WERI-Rb-1 (cell line): ENCODE measurements at regions not wholly inside any gene's neighbourhood (a gene's known extent, or its start where the extent isn't known, plus 50 kb on each side); places are given as distances from the start of the nearest gene placed in this dataset.

Source experiments
- DNase-seq: peaks from one replicate; pipeline ENCODE4 v3.0.0-alpha.2; 2020
- H3K27ac ChIP-seq: fragments of 250-450 bp; sonication (Bioruptor Pico); 2 replicates; pipeline ENCODE4 v1.5.1; 2020; ENCODE audit warnings: mild to moderate bottlenecking, moderate library complexity
- H3K27me3 ChIP-seq: fragments of 250-450 bp; sonication (Bioruptor Pico); 2 replicates; pipeline ENCODE4 v1.5.1; 2021; ENCODE audit warnings: mild to moderate bottlenecking, low read depth, moderate library complexity; ENCODE audit not compliant: insufficient read depth, severe bottlenecking
- H3K36me3 ChIP-seq: fragments of 250-450 bp; sonication (Bioruptor Pico); 2 replicates; pipeline ENCODE4 v1.5.1; 2020; ENCODE audit warnings: mild to moderate bottlenecking, moderate library complexity
- H3K4me3 ChIP-seq: 2 replicates; pipeline ENCODE4 v1.5.1; 2011; ENCODE audit warnings: low read depth, mild to moderate bottlenecking, control low read depth, low read length
- H3K9me3 ChIP-seq: fragments of 250-450 bp; sonication (Bioruptor Pico); 2 replicates; pipeline ENCODE4 v1.5.1; 2021; ENCODE audit warnings: mild to moderate bottlenecking, moderate library complexity; ENCODE audit not compliant: severe bottlenecking
- TF ChIP-seq, protein P1 (sequence below): IDR thresholded peaks from 2 replicates; pipeline ENCODE4 v1.5.1; 2011; ENCODE audit warnings: low read depth, mild to moderate bottlenecking, control low read depth, inconsistent platforms, low read length

DNA sequence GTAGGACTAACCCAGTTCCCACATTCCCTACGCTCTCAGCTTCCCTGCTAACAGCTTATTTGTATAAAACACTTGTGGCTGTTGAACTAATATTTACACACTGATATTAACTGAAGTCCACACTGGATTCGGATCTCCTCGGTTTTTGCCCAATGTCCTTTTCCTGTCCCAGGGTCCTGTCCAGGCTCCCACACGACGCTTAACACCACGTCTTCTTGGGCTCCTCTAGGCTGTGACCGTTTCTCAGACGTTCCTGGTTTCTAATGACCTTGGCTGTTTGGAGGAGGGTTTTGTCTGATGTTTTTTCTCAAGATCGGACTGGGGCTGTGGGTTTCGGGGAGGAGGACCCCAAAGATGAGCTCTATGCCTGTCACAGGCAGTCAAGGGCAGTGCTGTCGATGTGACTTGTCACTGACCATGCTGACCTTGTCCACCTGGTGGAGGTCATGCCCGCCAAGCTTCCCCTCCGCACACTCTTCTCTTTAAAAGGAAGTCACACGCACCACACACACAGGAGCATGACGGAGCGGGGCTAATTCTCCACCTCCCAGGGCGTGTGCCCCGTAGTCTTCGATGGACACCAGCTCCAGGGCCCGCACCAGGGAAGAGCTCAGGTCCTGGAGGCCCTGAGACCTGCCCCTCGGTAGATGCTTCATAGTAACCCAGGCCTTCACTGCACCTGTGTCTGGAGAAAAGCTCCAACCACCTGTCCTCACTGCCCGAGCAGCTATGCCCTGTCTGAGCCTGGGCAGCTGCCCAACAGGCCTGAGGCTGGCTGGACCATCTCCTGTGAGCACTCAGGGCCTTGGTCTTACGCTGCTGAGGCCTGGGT lies 72.0 kb downstream of the TTLL2 start:
- no peak for DNase-seq
- Histone ChIP-seq H3K27ac (no peak overlapping the region), H3K36me3 (no peaks in the 10 kb centered on the region), H3K4me3 (no peak overlapping the region), H3K9me3 (no peaks in the 10 kb centered on the region), H3K27me3 (no peaks in the 10 kb centered on the region)
- TF ChIP-seq, protein P1, sequence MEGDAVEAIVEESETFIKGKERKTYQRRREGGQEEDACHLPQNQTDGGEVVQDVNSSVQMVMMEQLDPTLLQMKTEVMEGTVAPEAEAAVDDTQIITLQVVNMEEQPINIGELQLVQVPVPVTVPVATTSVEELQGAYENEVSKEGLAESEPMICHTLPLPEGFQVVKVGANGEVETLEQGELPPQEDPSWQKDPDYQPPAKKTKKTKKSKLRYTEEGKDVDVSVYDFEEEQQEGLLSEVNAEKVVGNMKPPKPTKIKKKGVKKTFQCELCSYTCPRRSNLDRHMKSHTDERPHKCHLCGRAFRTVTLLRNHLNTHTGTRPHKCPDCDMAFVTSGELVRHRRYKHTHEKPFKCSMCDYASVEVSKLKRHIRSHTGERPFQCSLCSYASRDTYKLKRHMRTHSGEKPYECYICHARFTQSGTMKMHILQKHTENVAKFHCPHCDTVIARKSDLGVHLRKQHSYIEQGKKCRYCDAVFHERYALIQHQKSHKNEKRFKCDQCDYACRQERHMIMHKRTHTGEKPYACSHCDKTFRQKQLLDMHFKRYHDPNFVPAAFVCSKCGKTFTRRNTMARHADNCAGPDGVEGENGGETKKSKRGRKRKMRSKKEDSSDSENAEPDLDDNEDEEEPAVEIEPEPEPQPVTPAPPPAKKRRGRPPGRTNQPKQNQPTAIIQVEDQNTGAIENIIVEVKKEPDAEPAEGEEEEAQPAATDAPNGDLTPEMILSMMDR, result no peak

DNA sequence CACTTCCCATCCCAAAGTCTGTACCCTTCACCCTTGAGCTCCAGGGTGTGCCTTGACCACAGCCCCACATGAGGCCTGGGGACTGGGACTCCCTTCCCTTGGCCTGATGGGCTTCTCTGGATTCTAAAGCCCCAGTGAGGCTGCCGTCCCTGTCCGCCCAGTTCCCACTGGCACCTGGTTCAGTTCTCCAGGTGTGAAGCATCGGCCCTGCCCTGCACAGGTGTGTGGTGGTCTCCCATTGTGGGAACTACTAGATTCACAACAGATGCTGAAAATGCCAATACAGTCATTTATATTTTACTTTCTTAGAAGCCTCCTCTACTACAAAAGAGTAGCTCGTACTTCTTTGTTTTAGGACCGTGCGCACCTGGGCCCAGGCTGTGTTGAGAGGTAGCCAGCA lies 72.8 kb downstream of the TTLL2 start:
- Histone ChIP-seq H3K4me3 (no peak overlapping the region), H3K9me3 (no peaks in the 10 kb centered on the region), H3K36me3 (no peaks in the 10 kb centered on the region), H3K27me3 (no peaks in the 10 kb centered on the region), H3K27ac (no peak overlapping the region)
- TF ChIP-seq, protein P1, result no peak
- DNase-seq, result no peak

DNA sequence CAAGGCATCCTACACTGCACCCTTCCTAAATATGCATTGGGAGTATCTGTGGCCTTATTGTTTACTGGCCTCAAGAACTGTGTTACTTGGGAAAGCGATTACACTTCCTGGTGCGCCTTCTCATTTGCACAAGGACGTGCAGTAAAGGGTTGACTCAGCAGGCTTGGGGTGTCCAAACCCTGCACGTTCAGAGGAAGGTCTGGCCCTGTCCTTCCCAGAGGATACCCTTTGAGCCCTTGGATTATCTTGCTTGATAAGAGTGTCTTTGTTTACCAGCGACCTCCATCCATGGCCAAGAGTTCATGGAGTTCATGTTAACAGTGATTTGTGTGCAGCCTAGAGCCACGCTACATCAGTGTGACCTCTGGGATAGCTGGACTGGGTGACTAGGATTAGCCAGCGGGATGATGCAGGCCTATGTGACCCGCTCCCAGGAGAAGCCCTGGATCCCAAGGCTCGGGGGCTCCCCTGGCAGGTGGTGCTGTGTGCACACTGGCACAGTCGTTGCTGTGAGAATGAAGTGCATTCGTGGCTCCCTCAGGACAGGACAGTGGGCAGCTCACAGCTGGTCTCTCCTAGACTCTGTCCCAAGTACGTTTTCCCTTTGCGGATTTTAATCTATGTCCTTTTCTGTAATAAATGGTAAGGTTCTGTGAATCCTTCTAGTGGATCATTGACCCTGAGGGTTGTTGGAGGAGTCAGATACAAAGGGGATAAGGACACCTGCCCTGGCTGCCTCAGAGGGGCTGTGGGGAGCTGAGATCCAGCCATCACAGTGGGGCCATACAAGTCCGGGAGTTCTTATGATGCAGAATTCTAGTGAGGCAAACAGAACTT lies 73.5 kb downstream of the TTLL2 start:
- Histone ChIP-seq H3K27ac (no peak overlapping the region), H3K36me3 (no peaks in the 10 kb centered on the region), H3K4me3 (no peak overlapping the region), H3K27me3 (no peaks in the 10 kb centered on the region), H3K9me3 (no peaks in the 10 kb centered on the region)
- TF ChIP-seq, protein P1, result no peak
- no peak for DNase-seq

DNA sequence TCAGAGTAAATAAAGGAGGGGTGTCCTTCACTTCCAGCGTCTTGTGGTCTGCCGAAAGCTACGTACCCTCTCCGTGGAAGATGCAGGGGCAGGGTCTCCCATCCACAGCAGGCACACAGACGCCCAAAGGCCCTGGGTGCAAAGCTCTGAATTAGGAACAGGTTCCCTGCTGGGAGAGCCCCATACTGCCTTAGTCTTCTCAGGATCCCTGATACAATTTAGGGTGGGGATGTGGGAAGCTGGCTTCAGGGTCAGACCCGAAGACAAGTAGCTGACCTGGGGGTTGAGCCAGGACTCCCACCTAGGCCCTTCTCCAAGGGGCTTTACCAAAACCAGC lies 74.1 kb downstream of the TTLL2 start:
- Histone ChIP-seq H3K27me3 (no peaks in the 10 kb centered on the region), H3K27ac (no peak overlapping the region), H3K4me3 (no peak overlapping the region), H3K36me3 (no peaks in the 10 kb centered on the region), H3K9me3 (no peaks in the 10 kb centered on the region)
- DNase-seq, result no peak
- TF ChIP-seq, protein P1, result no peak

DNA sequence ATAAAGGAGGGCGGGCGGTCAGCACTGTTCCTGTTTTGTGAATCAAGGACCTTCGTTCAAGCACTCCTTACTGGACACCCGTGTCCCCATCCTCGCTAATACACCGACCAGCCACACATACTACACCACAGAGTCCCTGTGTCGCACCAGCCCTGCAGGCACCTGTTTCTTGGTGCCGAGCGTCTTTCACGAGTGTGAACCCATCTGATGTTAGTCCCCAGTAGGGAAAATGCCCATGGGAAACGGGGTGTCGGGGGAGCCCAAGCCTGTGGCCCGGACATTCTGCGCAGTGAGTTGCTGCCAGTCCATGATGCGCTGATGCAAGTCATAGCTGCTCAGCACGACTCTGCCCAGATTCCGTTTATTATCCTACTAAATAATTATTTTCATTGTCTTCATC lies 74.7 kb downstream of the TTLL2 start:
- Histone ChIP-seq H3K4me3 (no peak overlapping the region), H3K9me3 (no peaks in the 10 kb centered on the region), H3K27ac (no peak overlapping the region), H3K36me3 (no peaks in the 10 kb centered on the region), H3K27me3 (no peaks in the 10 kb centered on the region)
- no peak for DNase-seq
- TF ChIP-seq, protein P1, result no peak
